ENCODE measurements at regions not wholly inside any gene's neighbourhood (a gene's known extent, or its start where the extent isn't known, plus 50 kb on each side); places are given as distances from the start of the nearest gene placed in this dataset.

- no peak overlapping the region for H3K4me3 ChIP-seq (ENCODE audit: low read depth, low read length)
Measured at GRCh38 chr4:29005838-29006237, 1714.3 kb upstream of the PCDH7 start.

GRCh38 chr4:29009908-29010307, 1710.3 kb upstream of the PCDH7 start:
- H3K4me3 ChIP-seq (ENCODE audit: low read depth, low read length): no peak overlapping the region

- no peak overlapping the region for H3K4me3 ChIP-seq (ENCODE audit: low read depth, low read length)
Measured at GRCh38 chr4:29013341-29013740, 1706.8 kb upstream of the PCDH7 start.

- no peak overlapping the region for H3K4me3 ChIP-seq (ENCODE audit: low read depth, low read length)
Measured at GRCh38 chr4:29014555-29014954, 1705.6 kb upstream of the PCDH7 start.

DNA sequence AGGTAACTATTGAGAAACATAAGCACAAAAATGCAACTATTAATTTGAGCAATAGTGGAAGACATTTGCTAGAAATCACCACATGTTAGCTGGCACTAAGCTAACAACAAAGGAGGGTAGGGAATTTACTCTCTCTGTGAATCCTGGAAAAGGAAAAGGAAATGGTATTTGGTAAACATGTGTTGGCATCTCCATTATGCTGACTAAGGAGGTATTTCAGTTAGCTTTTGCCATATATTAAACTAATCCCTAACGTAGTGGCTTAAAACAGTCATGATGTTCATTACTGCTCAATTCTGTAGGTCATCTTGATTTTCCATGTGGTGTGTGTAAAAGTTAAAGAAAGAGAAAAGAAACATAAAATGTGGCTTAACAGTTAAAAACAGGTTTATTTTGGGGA, 1686.5 kb upstream of the PCDH7 start:
- no peak overlapping the region for H3K4me3 ChIP-seq (ENCODE audit: low read depth, low read length)

DNA sequence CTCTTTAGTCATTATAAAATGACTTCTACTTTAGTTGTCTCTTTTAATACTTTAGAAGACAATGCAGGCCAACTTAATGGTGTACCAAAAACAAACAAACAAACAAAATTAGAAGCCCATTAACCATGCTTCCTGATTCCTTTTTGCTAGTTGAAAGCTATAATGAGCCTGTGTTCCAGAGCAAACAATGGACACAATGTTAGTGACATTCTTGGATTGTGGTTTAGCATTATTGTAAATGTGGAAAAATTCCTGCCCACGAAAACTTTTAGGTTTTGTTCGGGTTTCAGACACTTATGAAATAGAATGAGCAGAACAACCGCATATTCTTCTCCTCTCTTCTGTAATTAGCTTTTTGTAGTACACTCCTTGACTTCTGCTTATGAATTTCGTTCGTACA, 1682.7 kb upstream of the PCDH7 start:
- H3K4me3 ChIP-seq (ENCODE audit: low read depth, low read length): no peak overlapping the region

- no peak overlapping the region for H3K4me3 ChIP-seq (ENCODE audit: low read depth, low read length)
Measured at GRCh38 chr4:29043411-29043810, 1676.8 kb upstream of the PCDH7 start.

GRCh38 chr4:29046186-29046585, 1674.0 kb upstream of the PCDH7 start:
- no peak overlapping the region for H3K4me3 ChIP-seq (ENCODE audit: low read depth, low read length)

DNA sequence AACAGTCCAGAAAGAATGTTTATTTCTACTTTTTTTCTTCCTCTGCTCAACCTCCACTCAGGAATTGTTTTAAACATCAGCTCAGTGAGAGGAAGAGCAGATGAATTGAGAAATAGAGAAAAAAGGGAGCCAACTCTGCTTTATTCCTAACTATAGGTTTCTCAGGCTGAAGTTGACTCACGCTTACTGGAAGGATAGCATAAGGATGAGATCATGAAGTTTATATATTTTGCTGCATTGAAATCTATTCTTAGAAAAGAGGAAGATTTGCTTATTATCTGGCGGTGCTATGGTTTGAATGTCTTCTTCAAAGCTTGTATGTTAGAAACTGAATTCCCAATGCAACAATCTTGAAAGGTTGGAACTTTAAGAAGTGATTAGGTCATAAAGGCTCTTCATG, 1673.4 kb upstream of the PCDH7 start:
- H3K4me3 ChIP-seq (ENCODE audit: low read depth, low read length): no peak overlapping the region

DNA sequence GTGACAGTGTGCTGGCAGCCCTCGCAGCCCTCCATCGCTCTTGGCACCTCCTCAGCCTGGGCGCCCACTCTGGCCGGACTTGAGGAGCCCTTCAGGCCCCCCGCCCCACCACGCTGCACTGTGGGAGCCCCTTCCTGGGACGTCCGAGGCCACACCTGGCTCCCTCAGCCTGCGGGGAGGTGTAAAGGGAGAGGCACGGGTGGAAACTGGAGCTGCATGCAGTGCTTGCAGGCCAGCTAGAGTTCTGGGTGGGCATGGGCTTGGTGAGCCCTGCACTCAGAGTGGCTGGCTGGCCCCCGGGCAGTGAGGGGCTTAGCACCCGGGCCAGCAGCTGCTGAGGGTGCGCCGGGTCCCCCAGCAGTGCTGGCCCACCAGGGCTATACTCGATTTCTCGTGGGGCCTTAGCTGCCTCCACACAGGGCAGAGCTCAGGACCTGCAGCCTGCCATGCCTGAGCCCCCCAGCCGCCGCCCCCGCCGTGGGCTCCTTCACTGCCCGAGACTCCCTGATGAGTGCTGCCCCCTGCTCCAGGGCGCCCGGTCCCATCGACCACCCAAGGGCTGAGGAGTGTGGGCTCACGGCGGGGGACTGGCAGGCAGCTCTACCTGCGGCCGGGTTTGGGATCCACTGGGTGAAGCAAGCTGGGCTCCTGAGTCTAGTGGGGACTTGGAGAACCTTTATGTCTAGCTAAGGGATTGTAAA, 1672.7 kb upstream of the PCDH7 start:
- no peak overlapping the region for H3K4me3 ChIP-seq (ENCODE audit: low read depth, low read length)

- no peak overlapping the region for H3K4me3 ChIP-seq (ENCODE audit: low read depth, low read length)
Measured at GRCh38 chr4:29051381-29051965, 1668.7 kb upstream of the PCDH7 start.

DNA sequence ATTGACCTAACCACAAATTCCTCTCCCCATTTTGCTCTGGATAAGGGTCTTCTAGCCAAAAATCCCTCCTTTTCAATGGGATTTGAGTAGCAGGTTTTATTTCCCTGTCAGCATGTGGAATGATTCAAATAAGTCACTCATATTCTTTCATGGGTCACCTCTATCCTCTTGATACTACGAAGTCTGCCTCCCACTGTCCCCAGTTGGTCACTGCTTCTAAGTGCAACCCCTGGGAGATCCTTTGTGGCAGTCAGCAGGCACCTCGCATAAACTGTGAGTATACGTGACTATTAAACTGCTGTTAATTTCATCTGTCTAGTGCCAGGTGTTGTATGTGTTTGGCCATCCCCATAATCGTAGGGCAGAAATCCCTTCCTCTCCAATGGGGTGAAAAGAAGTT, 1667.9 kb upstream of the PCDH7 start:
- H3K4me3 ChIP-seq (ENCODE audit: low read depth, low read length): no peak overlapping the region

- no peak overlapping the region for H3K4me3 ChIP-seq (ENCODE audit: low read depth, low read length)
Measured at GRCh38 chr4:29058531-29058930, 1661.6 kb upstream of the PCDH7 start.

GRCh38 chr4:29066861-29067260, 1653.3 kb upstream of the PCDH7 start:
- H3K4me3 ChIP-seq (ENCODE audit: low read depth, low read length): no peak overlapping the region

DNA sequence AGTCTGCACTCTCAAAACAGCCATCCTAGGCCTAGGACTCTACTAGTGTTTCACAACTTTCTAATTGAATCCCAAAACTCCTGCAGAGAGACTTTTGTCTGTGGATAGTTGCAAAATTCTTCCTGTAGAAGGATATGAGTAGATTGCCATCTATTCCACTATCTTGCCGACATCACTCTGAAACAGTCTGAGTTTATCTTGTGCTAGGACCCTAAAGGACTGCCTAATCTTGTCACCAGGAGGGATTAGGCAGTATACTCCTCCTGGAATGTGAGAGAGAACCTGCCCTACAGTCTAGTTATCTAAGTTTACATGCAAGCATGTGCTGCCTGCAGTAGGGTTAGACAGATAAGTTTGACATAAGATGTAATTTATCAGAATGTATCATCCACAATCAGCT, 1646.6 kb upstream of the PCDH7 start:
- H3K4me3 ChIP-seq (ENCODE audit: low read depth, low read length): no peak overlapping the region

DNA sequence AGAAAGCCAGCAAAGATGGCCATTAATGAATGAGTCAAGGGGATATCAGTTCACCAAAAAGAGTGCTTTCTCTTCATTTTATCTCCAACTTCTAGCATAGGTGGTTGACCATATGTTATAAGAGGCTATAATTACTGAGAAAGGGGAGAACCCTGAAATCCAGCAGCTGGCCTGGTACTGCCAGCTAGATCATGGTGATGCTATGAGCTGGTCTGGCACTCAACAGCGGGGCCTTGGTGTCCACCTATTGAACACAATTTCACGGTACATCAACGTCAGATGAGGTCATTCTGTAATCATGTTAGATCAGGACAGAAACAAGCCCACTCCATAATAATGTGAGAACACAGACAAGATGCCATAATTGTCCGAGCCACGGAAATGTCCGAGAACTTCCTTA, 1644.8 kb upstream of the PCDH7 start:
- no peak overlapping the region for H3K4me3 ChIP-seq (ENCODE audit: low read depth, low read length)

DNA sequence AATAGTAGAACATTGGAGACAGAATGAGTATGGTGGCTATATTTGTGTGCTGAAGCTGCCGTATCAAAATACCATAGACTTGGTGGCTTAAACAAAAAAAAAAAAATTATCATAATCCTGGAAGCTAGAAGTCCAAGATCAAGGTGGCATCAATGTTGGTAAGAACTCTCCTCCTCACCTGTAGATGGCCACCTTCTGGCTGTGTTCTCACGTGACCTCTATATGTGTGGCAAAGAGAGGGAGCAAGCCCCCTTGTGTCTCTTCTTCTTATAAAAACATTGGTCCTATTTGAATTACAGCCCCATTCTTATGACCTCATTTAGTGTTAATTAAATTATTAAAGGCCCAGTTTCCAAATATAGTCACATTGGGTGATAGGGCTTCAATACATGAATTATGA, 1640.9 kb upstream of the PCDH7 start:
- H3K4me3 ChIP-seq (ENCODE audit: low read depth, low read length): no peak overlapping the region

- H3K4me3 ChIP-seq (ENCODE audit: low read depth, low read length): no peak overlapping the region
Measured at GRCh38 chr4:29081234-29081955, 1638.8 kb upstream of the PCDH7 start.

- H3K4me3 ChIP-seq (ENCODE audit: low read depth, low read length): no peak overlapping the region
Measured at GRCh38 chr4:29082684-29083083, 1637.5 kb upstream of the PCDH7 start.

DNA sequence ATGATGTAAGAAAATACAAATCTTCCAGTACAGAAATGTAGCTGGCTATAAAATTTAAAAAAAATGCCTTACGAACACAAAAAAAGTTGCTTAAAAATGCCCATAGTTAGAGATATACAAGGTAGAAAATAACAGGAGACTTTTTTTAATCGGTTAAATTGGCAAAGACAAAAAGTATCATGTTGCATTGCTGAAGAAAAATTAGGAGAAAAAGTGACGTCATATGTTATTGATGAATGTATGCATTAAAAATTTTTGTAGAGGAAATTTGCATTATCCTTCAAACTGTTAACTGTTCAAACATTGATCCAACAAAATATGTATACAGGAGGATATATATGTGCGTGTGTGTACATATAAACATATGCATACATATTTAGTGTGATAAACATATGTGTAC, 1634.4 kb upstream of the PCDH7 start:
- no peak overlapping the region for H3K4me3 ChIP-seq (ENCODE audit: low read depth, low read length)

- no peak overlapping the region for H3K4me3 ChIP-seq (ENCODE audit: low read depth, low read length)
Measured at GRCh38 chr4:29104694-29105093, 1615.5 kb upstream of the PCDH7 start.

DNA sequence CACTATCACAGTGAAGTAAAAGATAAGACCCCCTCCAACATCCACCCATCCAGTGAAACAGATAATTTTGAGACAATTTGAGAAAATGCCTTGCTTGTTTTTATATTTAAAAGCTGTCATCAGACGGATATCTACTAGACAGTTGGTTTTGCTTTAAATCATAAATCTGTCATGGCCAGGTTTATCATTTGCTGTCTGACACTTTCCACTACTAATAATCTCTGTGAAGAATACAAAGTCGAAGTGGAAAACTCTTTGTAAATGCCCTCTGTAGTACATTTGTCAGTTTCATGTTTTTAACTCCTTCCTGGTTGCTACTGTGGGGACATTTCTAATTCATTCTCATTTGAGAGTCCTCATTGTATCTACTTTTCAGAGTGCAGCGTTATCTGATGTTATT, 1606.2 kb upstream of the PCDH7 start:
- H3K4me3 ChIP-seq (ENCODE audit: low read depth, low read length): no peak overlapping the region
